NCI-H1048 (cell line): ENCODE measurements at regions not wholly inside any gene's neighbourhood (a gene's known extent, or its start where the extent isn't known, plus 50 kb on each side); places are given as distances from the start of the nearest gene placed in this dataset.

Experiments used
- DNase-seq: peaks from one replicate; lab custom pipeline; 2025; lab: John Stamatoyannopoulos, UW

DNA sequence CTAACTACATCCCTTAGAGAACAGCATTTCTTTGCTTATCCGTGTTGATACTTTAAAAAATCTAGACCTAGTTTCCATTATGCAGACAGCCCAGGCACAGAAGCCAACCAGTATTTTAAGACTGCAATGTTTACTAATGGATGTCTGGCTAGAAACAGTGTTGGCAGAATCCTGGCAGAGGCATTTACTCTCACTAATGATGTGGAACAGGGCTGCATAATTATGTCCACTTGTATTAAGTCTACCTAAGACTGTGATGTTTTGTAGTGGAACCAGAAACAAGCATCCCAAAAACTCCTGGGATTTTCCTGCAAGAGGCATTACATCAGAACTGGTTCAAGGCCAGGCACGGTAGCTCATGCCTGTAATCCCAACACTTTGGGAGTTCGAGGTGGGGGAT is 50.2 kb upstream of the PICALM start:
- DNase-seq: no peak
